Neural cell (in vitro differentiated cells): ENCODE measurements at regions not wholly inside any gene's neighbourhood (a gene's known extent, or its start where the extent isn't known, plus 50 kb on each side); places are given as distances from the start of the nearest gene placed in this dataset.

ENCODE experiments used
- H2AFZ ChIP-seq: fragments of 200-600, 300-800 bp; sonication (generic), shearing (Covaris generic); 2 replicates; pipeline ENCODE4 v1.6.0; 2014; ENCODE audit warnings: low read depth, mild to moderate bottlenecking, antibody characterized with exemption, low read length, moderate library complexity
- H3F3A ChIP-seq: fragments of 200-600 bp; shearing (Covaris generic); 2 replicates; pipeline ENCODE4 v1.6.1; 2016; ENCODE audit warnings: mild to moderate bottlenecking, moderate library complexity, mixed read lengths, antibody characterized with exemption, low read length; ENCODE audit not compliant: insufficient read depth, poor library complexity, severe bottlenecking
- H3K27ac ChIP-seq: fragments of 200-600, 300-800 bp; sonication (generic), shearing (Covaris generic); 2 replicates; pipeline ENCODE4 v1.5.1; 2014; ENCODE audit warnings: mild to moderate bottlenecking, low read length, moderate library complexity
- H3K27me3 ChIP-seq: fragments of 300-800, 200-600 bp; sonication (generic), shearing (Covaris generic); 2 replicates; pipeline ENCODE4 v1.6.0; 2014; ENCODE audit warnings: mild to moderate bottlenecking, low read depth, low read length, moderate library complexity; ENCODE audit not compliant: insufficient read depth
- H3K36me3 ChIP-seq: fragments of 300-800, 200-600 bp; sonication (generic), shearing (Covaris generic); 2 replicates; pipeline ENCODE4 v1.5.1; 2014; ENCODE audit warnings: mild to moderate bottlenecking, antibody characterized with exemption, low read length, moderate library complexity; ENCODE audit not compliant: insufficient read depth
- H3K4me2 ChIP-seq: fragments of 300-800, 200-600 bp; sonication (generic), shearing (Covaris generic); 2 replicates; pipeline ENCODE4 v1.6.0; 2014; ENCODE audit warnings: mild to moderate bottlenecking, low read length
- H3K4me3 ChIP-seq: fragments of 300-800, 200-600 bp; sonication (generic), shearing (Covaris generic); 2 replicates; pipeline ENCODE4 v1.5.1; 2014; ENCODE audit warnings: mild to moderate bottlenecking, low read length, moderate library complexity
- H3K79me2 ChIP-seq: fragments of 200-600 bp; shearing (Covaris generic); replicated peaks from 2 replicates; pipeline ENCODE4 v1.6.0; 2014; ENCODE audit warnings: mild to moderate bottlenecking, low read length, moderate library complexity; ENCODE audit not compliant: insufficient read depth
- H3K9ac ChIP-seq: fragments of 300-800, 200-600 bp; sonication (generic), shearing (Covaris generic); 2 replicates; pipeline ENCODE4 v1.6.1; 2016; ENCODE audit warnings: mild to moderate bottlenecking, low read length, mixed read lengths
- H3K9me2 ChIP-seq: fragments of 200-600 bp; shearing (Covaris generic); 2 replicates; pipeline ENCODE4 v1.6.1; 2016; ENCODE audit warnings: mild to moderate bottlenecking, low read length, mixed read lengths; ENCODE audit not compliant: insufficient read depth
- H3K9me3 ChIP-seq: fragments of 200-600, 300-800 bp; sonication (generic), shearing (Covaris generic); 2 replicates; pipeline ENCODE4 v1.6.1; 2016; ENCODE audit warnings: mild to moderate bottlenecking, mixed run types, low read length, moderate library complexity, mixed read lengths
- H4K20me1 ChIP-seq: fragments of 200-600 bp; shearing (Covaris generic); 2 replicates; pipeline ENCODE4 v1.6.1; 2016; ENCODE audit warnings: mild to moderate bottlenecking, mixed run types; ENCODE audit not compliant: insufficient read depth
- CTCF ChIP-seq: fragments of 450-650 bp; IDR thresholded peaks from 2 replicates; pipeline ENCODE4 v1.5.1; 2014; ENCODE audit warnings: antibody characterized with exemption, mild to moderate bottlenecking, moderate library complexity; ENCODE audit not compliant: poor library complexity, severe bottlenecking
- EP300 ChIP-seq: fragments of 450-650 bp; conservative IDR thresholded peaks from 2 replicates; pipeline ENCODE4 v1.6.1; 2014; ENCODE audit warnings: antibody characterized with exemption, mild to moderate bottlenecking, moderate library complexity; ENCODE audit not compliant: poor library complexity, severe bottlenecking
- EZH2 ChIP-seq: fragments of 200-600, 300-800 bp; shearing (Covaris generic), sonication (generic); IDR thresholded peaks from 2 replicates; pipeline ENCODE4 v1.6.1; 2014; ENCODE audit warnings: antibody characterized with exemption, low read length, borderline replicate concordance, mild to moderate bottlenecking; ENCODE audit not compliant: insufficient read depth, poor library complexity, severe bottlenecking
- MXI1 ChIP-seq: fragments of 450-650 bp; conservative IDR thresholded peaks from 2 replicates; pipeline ENCODE4 v1.6.1; 2014; ENCODE audit warnings: antibody characterized with exemption, mild to moderate bottlenecking; ENCODE audit not compliant: poor library complexity, severe bottlenecking
- POLR2AphosphoS5 ChIP-seq: IDR thresholded peaks from 2 replicates; pipeline ENCODE4 v1.6.1; 2012
- RAD21 ChIP-seq: fragments of 450-650 bp; conservative IDR thresholded peaks from 2 replicates; pipeline ENCODE4 v1.6.1; 2014; ENCODE audit warnings: antibody characterized with exemption, mild to moderate bottlenecking, moderate library complexity
- REST ChIP-seq: IDR thresholded peaks from 2 replicates; pipeline ENCODE4 v1.6.1; 2012; ENCODE audit warnings: borderline replicate concordance
- SMC3 ChIP-seq: fragments of 450-650 bp; conservative IDR thresholded peaks from 2 replicates; pipeline ENCODE4 v1.6.1; 2014; ENCODE audit warnings: antibody characterized with exemption, mild to moderate bottlenecking, moderate library complexity; ENCODE audit not compliant: poor library complexity
- TAF1 ChIP-seq: IDR thresholded peaks from 2 replicates; pipeline ENCODE4 v1.6.1; 2012; ENCODE audit warnings: low read depth

GRCh38 chr4:35695003-35695402 lies 549.3 kb downstream of the ARAP2 start:
- Histone ChIP-seq H3K4me2 (no peak overlapping the region), H3K27me3 (no peaks in the 10 kb centered on the region), H4K20me1 (no peaks in the 10 kb centered on the region), H3K9me2 (no peaks in the 10 kb centered on the region), H3K4me3 (no peak overlapping the region), H3F3A (no peaks in the 10 kb centered on the region), H3K9ac (no peak overlapping the region), H2AFZ (no peak overlapping the region), H3K36me3 (no peaks in the 10 kb centered on the region), H3K9me3 (no peaks in the 10 kb centered on the region), H3K27ac (no peak overlapping the region), H3K79me2 (no peaks in the 10 kb centered on the region)
- TF ChIP-seq RAD21 (no peak), EZH2 (no peak), MXI1 (no peak), REST (no peak), POLR2AphosphoS5 (no peak), EP300 (no peak), TAF1 (no peak), CTCF (no peak), SMC3 (no peak)

- no peaks in the 10 kb centered on the region for H3K9me2 ChIP-seq
- no peaks in the 10 kb centered on the region for H3K36me3 ChIP-seq
- H3K4me2 ChIP-seq, result no peak overlapping the region
- no peaks in the 10 kb centered on the region for H3K79me2 ChIP-seq
- no peak overlapping the region for H3K9ac ChIP-seq
- no peak overlapping the region for H3K27ac ChIP-seq
- H3F3A ChIP-seq, result no peaks in the 10 kb centered on the region
- no peaks in the 10 kb centered on the region for H3K27me3 ChIP-seq
- no peaks in the 10 kb centered on the region for H3K9me3 ChIP-seq
- H3K4me3 ChIP-seq, result no peak overlapping the region
- TF ChIP-seq MXI1 (no peak), REST (no peak), POLR2AphosphoS5 (no peak), CTCF (no peak)
- no peak overlapping the region for H2AFZ ChIP-seq
- no peaks in the 10 kb centered on the region for H4K20me1 ChIP-seq
Observed at GRCh38 chr4:35695421-35695820, 548.9 kb downstream of the ARAP2 start.
